Kidney epithelial cell (primary cell): ENCODE measurements at regions not wholly inside any gene's neighbourhood (a gene's known extent, or its start where the extent isn't known, plus 50 kb on each side); places are given as distances from the start of the nearest gene placed in this dataset.

Experiments
- DNase-seq: peaks from one replicate; pipeline ENCODE4 v3.0.0-alpha.2; 2010; ENCODE audit warnings: low read depth
- H3K27me3 ChIP-seq: 2 replicates; pipeline ENCODE4 v1.6.0; 2011; ENCODE audit warnings: low read length; ENCODE audit not compliant: control insufficient read depth, insufficient read depth
- H3K36me3 ChIP-seq: 2 replicates; pipeline ENCODE4 v1.5.1; 2011; ENCODE audit warnings: low read length; ENCODE audit not compliant: control insufficient read depth, insufficient read depth
- H3K4me3 ChIP-seq: 2 replicates; pipeline ENCODE4 v1.5.1; 2011; ENCODE audit warnings: low read depth, mild to moderate bottlenecking, control low read depth, low read length
- CTCF ChIP-seq: IDR thresholded peaks from 2 replicates; pipeline ENCODE4 v1.5.1; 2011; ENCODE audit warnings: mild to moderate bottlenecking, moderate library complexity, low read length, control low read depth, inconsistent platforms; ENCODE audit not compliant: insufficient read depth, poor library complexity, severe bottlenecking

GRCh38 chr4:79266136-79266535 is 59.7 kb downstream of the NAA11 start:
- Histone ChIP-seq H3K36me3 (no peaks in the 10 kb centered on the region), H3K27me3 (no peaks in the 10 kb centered on the region), H3K4me3 (no peak overlapping the region)
- TF ChIP-seq CTCF: no peak
- DNase-seq: no peak

GRCh38 chr4:79259242-79259641 is 66.6 kb downstream of the NAA11 start:
- Histone ChIP-seq H3K27me3 (no peaks in the 10 kb centered on the region), H3K4me3 (no peak overlapping the region), H3K36me3 (no peaks in the 10 kb centered on the region)
- DNase-seq: no peak
- TF ChIP-seq CTCF: no peak

- no peak for TF ChIP-seq CTCF
- no peak for DNase-seq
- Histone ChIP-seq H3K36me3 (no peaks in the 10 kb centered on the region), H3K4me3 (no peak overlapping the region), H3K27me3 (no peaks in the 10 kb centered on the region)
Measured at GRCh38 chr4:79258614-79259176, 67.2 kb downstream of the NAA11 start.

GRCh38 chr4:79257953-79258613 is 67.8 kb downstream of the NAA11 start:
- DNase-seq: no peak
- H3K4me3 ChIP-seq: no peak overlapping the region
- no peak for TF ChIP-seq CTCF

GRCh38 chr4:79255793-79256192 is 70.1 kb downstream of the NAA11 start:
- no peak for DNase-seq
- Histone ChIP-seq H3K36me3 (no peaks in the 10 kb centered on the region), H3K4me3 (no peak overlapping the region), H3K27me3 (no peaks in the 10 kb centered on the region)
- TF ChIP-seq CTCF: no peak

More at GRCh38 chr4:79257953-79258613, 67.8 kb downstream of the NAA11 start:
- Histone ChIP-seq H3K36me3 (no peaks in the 10 kb centered on the region), H3K27me3 (no peaks in the 10 kb centered on the region)

- DNase-seq: no peak
- no peak for TF ChIP-seq CTCF
Measured at GRCh38 chr4:79253924-79254323, 71.9 kb downstream of the NAA11 start.

More at GRCh38 chr4:79253924-79254323, 71.9 kb downstream of the NAA11 start:
- Histone ChIP-seq H3K4me3 (no peak overlapping the region), H3K27me3 (no peaks in the 10 kb centered on the region), H3K36me3 (no peaks in the 10 kb centered on the region)
